ENCODE measurements at regions not wholly inside any gene's neighbourhood (a gene's known extent, or its start where the extent isn't known, plus 50 kb on each side); places are given as distances from the start of the nearest gene placed in this dataset.

- FAIRE-seq: no peak
Observed at GRCh38 chr9:126239515-126239914, 87.1 kb upstream of the MVB12B start.

GRCh38 chr9:126240835-126241234, 85.8 kb upstream of the MVB12B start:
- H3K4me2 ChIP-seq (ENCODE audit: insufficient read depth, low read length): no peak overlapping the region
- no peak overlapping the region for H2AFZ ChIP-seq (ENCODE audit: low read depth, low read length)
- intact Hi-C loops (cut with micrococcal nuclease) (no loop called here), in situ Hi-C loops (cut with MboI) (no loop called here)
- no peaks in the 10 kb centered on the region for H3K9me3 ChIP-seq (replicated peaks; ENCODE audit: control insufficient read depth, insufficient read depth, low read depth, low read length)
- H3K27me3 ChIP-seq (ENCODE audit: control insufficient read depth in 2 of 2, insufficient read depth in 2 of 2, low read length in 2 of 2): peaks cover 5 to 12% of the 10 kb centered on the region in 2 experiments; a peak in 3 of 5 replicates
- no peaks in the 10 kb centered on the region for H3K4me1 ChIP-seq (replicated peaks in 1 of 2; ENCODE audit: control insufficient read depth in 2 of 2, insufficient read depth in 2 of 2, low read length in 2 of 2)
- H3K4me3 ChIP-seq: no peak overlapping the region
- ChIA-PET POLR2A (interaction anchor here (0.7 kb wide), 1 partner anchor 646 kb away, joined by 3 read pairs; no protein-coding TSS in a partner anchor), CTCF (ENCODE audit: low intra/inter-chr PET ratio) (interaction anchor here (0.6 kb wide), 1 partner anchor 11 kb away, joined by 6 read pairs; no protein-coding TSS in a partner anchor)
- no peaks in the 10 kb centered on the region for H4K20me1 ChIP-seq (replicated peaks; ENCODE audit: control insufficient read depth, insufficient read depth, low read length)
- no peak for FAIRE-seq
- no TSS peak for BruUV-seq (replicated peaks)
- 0% methylated on average over 1 of the region's 1 CpG for WGBS (ENCODE audit: insufficient coverage, low coverage, missing lambda C conversion rate)
- H3K9me1 ChIP-seq (ENCODE audit: control insufficient read depth, insufficient read depth, low read length): no peaks in the 10 kb centered on the region
- ATAC-seq: no peak
- no peaks in the 10 kb centered on the region for H3K79me2 ChIP-seq (ENCODE audit: control insufficient read depth, insufficient read depth, low read length)
- H3K36me3 ChIP-seq (ENCODE audit: control insufficient read depth, insufficient read depth, low read length): no peaks in the 10 kb centered on the region
- no peak overlapping the region for H3K27ac ChIP-seq (ENCODE audit: extremely low read depth, low read depth, low read length)
- H3K9ac ChIP-seq (ENCODE audit: insufficient read depth in 1 of 2, low read depth in 2 of 2, low read length in 2 of 2): no peak overlapping the region
- DNase-seq (ENCODE audit: extremely low read depth in 1 of 4, low spot score in 3 of 4): no peak
- no peak for TF ChIP-seq HNRNPL (IDR thresholded peaks at IDR 0.05; ENCODE audit: low read depth, low read length)
- TF ChIP-seq THRA (IDR thresholded peaks at IDR 0.05): no peak
- TF ChIP-seq AFF1 (IDR thresholded peaks at IDR 0.05; ENCODE audit: low read depth in 1 of 2, partially characterized antibody in 2 of 2): no peak
- no peak for TF ChIP-seq JUNB (CRISPR knock-in tag; conservative IDR thresholded peaks at IDR 0.05)
- TF ChIP-seq NONO (IDR thresholded peaks at IDR 0.05; ENCODE audit: low read depth in 2 of 2, low read length in 1 of 2): no peak

More at GRCh38 chr9:126239515-126239914, 87.1 kb upstream of the MVB12B start:
- Histone ChIP-seq H3K36me3 (ENCODE audit: control insufficient read depth, insufficient read depth, low read length) (no peaks in the 10 kb centered on the region), H3K4me2 (ENCODE audit: insufficient read depth, low read length) (no peak overlapping the region), H3K4me1 (replicated peaks in 1 of 2; ENCODE audit: control insufficient read depth in 2 of 2, insufficient read depth in 2 of 2, low read length in 2 of 2) (no peaks in the 10 kb centered on the region), H4K20me1 (replicated peaks; ENCODE audit: control insufficient read depth, insufficient read depth, low read length) (no peaks in the 10 kb centered on the region), H3K9me1 (ENCODE audit: control insufficient read depth, insufficient read depth, low read length) (no peaks in the 10 kb centered on the region), H3K27me3 (ENCODE audit: control insufficient read depth in 2 of 2, insufficient read depth in 2 of 2, low read length in 2 of 2) (peaks cover 8 to 23% of the 10 kb centered on the region in 2 experiments; a peak in 3 of 5 replicates), H3K4me3 (no peak overlapping the region), H2AFZ (ENCODE audit: low read depth, low read length) (no peak overlapping the region), H3K79me2 (ENCODE audit: control insufficient read depth, insufficient read depth, low read length) (no peaks in the 10 kb centered on the region), H3K9ac (ENCODE audit: insufficient read depth in 1 of 2, low read depth in 2 of 2, low read length in 2 of 2) (no peak overlapping the region), H3K9me3 (replicated peaks; ENCODE audit: control insufficient read depth, insufficient read depth, low read depth, low read length) (no peaks in the 10 kb centered on the region), H3K27ac (ENCODE audit: extremely low read depth, low read depth, low read length) (no peak overlapping the region)
- no TSS peak for BruUV-seq (replicated peaks)
- ChIA-PET POLR2A (interaction anchor here (0.6 kb wide), 1 partner anchor 691 kb away, joined by 3 read pairs; no protein-coding TSS in a partner anchor), CTCF (ENCODE audit: low intra/inter-chr PET ratio) (no interaction called here)
- in situ Hi-C loops (cut with MboI): no loop called here
- TF ChIP-seq IFI16 (CRISPR knock-in tag; IDR thresholded peaks at IDR 0.05): no peak
- no peak for TF ChIP-seq HNRNPLL (IDR thresholded peaks at IDR 0.05; ENCODE audit: low read depth, low read length, poor library complexity, severe bottlenecking)
- no peak for TF ChIP-seq ZNF717 (CRISPR knock-in tag; IDR thresholded peaks at IDR 0.05)
- no peak for TF ChIP-seq GATAD2B (IDR thresholded peaks at IDR 0.05; ENCODE audit: borderline replicate concordance)
- TF ChIP-seq NFIX (CRISPR knock-in tag; IDR thresholded peaks at IDR 0.05; ENCODE audit: low read depth): no peak
- TF ChIP-seq ZKSCAN8 (CRISPR knock-in tag; IDR thresholded peaks at IDR 0.05): no peak
- TF ChIP-seq ELF2 (CRISPR knock-in tag; IDR thresholded peaks at IDR 0.05): no peak
- TF ChIP-seq ZNF184 (CRISPR knock-in tag; IDR thresholded peaks at IDR 0.05): no peak
- no peak for ATAC-seq
- WGBS (ENCODE audit: insufficient coverage, low coverage, missing lambda C conversion rate): 4% methylated on average over 4 of the region's 4 CpGs
- no peak for DNase-seq (ENCODE audit: extremely low read depth in 1 of 4, low spot score in 3 of 4)
- intact Hi-C loops (cut with micrococcal nuclease): no loop called here

Measured in K562 (cell line).